ENCODE measurements at regions not wholly inside any gene's neighbourhood (a gene's known extent, or its start where the extent isn't known, plus 50 kb on each side); places are given as distances from the start of the nearest gene placed in this dataset.

GRCh38 chr18:52286675-52287074 lies 53.3 kb upstream of the DCC start:
- Histone ChIP-seq H3K36me3 (no peaks in the 10 kb centered on the region), H3K27me3 (no peaks in the 10 kb centered on the region)
- intact Hi-C loops (cut with DNase I): no loop called here

GRCh38 chr18:52287151-52287550 lies 52.8 kb upstream of the DCC start:
- ATAC-seq: no peak
- H3K27me3 ChIP-seq: no peaks in the 10 kb centered on the region
- no peak overlapping the region for H3K4me3 ChIP-seq
- H3K36me3 ChIP-seq: no peaks in the 10 kb centered on the region
- no peak overlapping the region for H3K27ac ChIP-seq
- no peaks in the 10 kb centered on the region for H3K9me3 ChIP-seq
- intact Hi-C loops (cut with DNase I): no loop called here
- H3K4me1 ChIP-seq: no peaks in the 10 kb centered on the region
- TF ChIP-seq CTCF (IDR thresholded peaks at IDR 0.05): no peak
- DNase-seq: no peak

More at GRCh38 chr18:52286675-52287074, 53.3 kb upstream of the DCC start:
- Histone ChIP-seq H3K27ac (no peak overlapping the region), H3K4me1 (no peaks in the 10 kb centered on the region), H3K9me3 (no peaks in the 10 kb centered on the region), H3K4me3 (no peak overlapping the region)
- ATAC-seq: no peak
- DNase-seq: no peak
- TF ChIP-seq CTCF (IDR thresholded peaks at IDR 0.05): no peak

GRCh38 chr18:52288403-52289004 lies 51.5 kb upstream of the DCC start:
- ATAC-seq: peak; percentile 76
- intact Hi-C loops (cut with DNase I): no loop called here

GRCh38 chr18:52289392-52289791 lies 50.6 kb upstream of the DCC start:
- ATAC-seq (no peak), DNase-seq (no peak)
- intact Hi-C loops (cut with DNase I): no loop called here
- no peaks in the 10 kb centered on the region for H3K9me3 ChIP-seq
- H3K27me3 ChIP-seq: no peaks in the 10 kb centered on the region
- H3K27ac ChIP-seq: no peak overlapping the region
- H3K36me3 ChIP-seq: no peaks in the 10 kb centered on the region
- no peak overlapping the region for H3K4me3 ChIP-seq
- TF ChIP-seq CTCF (IDR thresholded peaks at IDR 0.05): no peak
- no peaks in the 10 kb centered on the region for H3K4me1 ChIP-seq

More at GRCh38 chr18:52288403-52289004, 51.5 kb upstream of the DCC start:
- H3K27me3 ChIP-seq: no peaks in the 10 kb centered on the region
- no peak overlapping the region for H3K27ac ChIP-seq
- no peaks in the 10 kb centered on the region for H3K4me1 ChIP-seq
- TF ChIP-seq CTCF (IDR thresholded peaks at IDR 0.05): peak; percentile 35 to 36
- no peaks in the 10 kb centered on the region for H3K36me3 ChIP-seq
- H3K4me3 ChIP-seq: no peak overlapping the region
- H3K9me3 ChIP-seq: no peaks in the 10 kb centered on the region
- DNase-seq: peak in 2 of 4 donors; percentile 2 to 54
